Astrocyte (in vitro differentiated cells and primary cell): ENCODE measurements at regions not wholly inside any gene's neighbourhood (a gene's known extent, or its start where the extent isn't known, plus 50 kb on each side); places are given as distances from the start of the nearest gene placed in this dataset.

ENCODE experiments used
- DNase-seq: peaks from one replicate; pipeline ENCODE4 v3.0.0-alpha.2; 2010; ENCODE audit warnings: low read depth
- FAIRE-seq: peaks from 2 replicates; lab custom pipeline; 2011; peaks lifted over from hg19 to GRCh38; lab: Jason Lieb, UNC
- H2AFZ ChIP-seq: 2 replicates; pipeline ENCODE4 v1.6.0; 2012; ENCODE audit warnings: low read depth, low read length, inconsistent platforms
- H3K27ac ChIP-seq: 2 replicates; pipeline ENCODE4 v1.5.1; 2011; ENCODE audit warnings: low read depth, low read length, inconsistent platforms
- H3K27me3 ChIP-seq: 2 replicates; pipeline ENCODE4 v1.6.0; 2011; ENCODE audit warnings: low read length, inconsistent platforms; ENCODE audit not compliant: insufficient read depth
- H3K36me3 ChIP-seq: 2 replicates; pipeline ENCODE4 v1.5.1; 2011; ENCODE audit warnings: low read length, inconsistent platforms; ENCODE audit not compliant: insufficient read depth
- H3K4me1 ChIP-seq: 2 replicates; pipeline ENCODE4 v1.5.1; 2011; ENCODE audit warnings: low read length, inconsistent platforms; ENCODE audit not compliant: insufficient read depth
- H3K4me2 ChIP-seq: 2 replicates; pipeline ENCODE4 v1.6.0; 2012; ENCODE audit warnings: low read length, inconsistent platforms
- H3K4me3 ChIP-seq: 2 replicates; pipeline ENCODE4 v1.5.1; 2011; ENCODE audit warnings: low read depth, mild to moderate bottlenecking, low read length, inconsistent platforms; ENCODE audit not compliant: insufficient read depth
- H3K79me2 ChIP-seq: 2 replicates; pipeline ENCODE4 v1.6.0; 2012; ENCODE audit warnings: mild to moderate bottlenecking, low read length, inconsistent platforms; ENCODE audit not compliant: insufficient read depth
- H3K9ac ChIP-seq: 2 replicates; pipeline ENCODE4 v1.6.0; 2012; ENCODE audit warnings: mild to moderate bottlenecking, low read length, inconsistent platforms
- H3K9me3 ChIP-seq: 2 replicates; pipeline ENCODE4 v1.5.1; 2012; ENCODE audit warnings: low read depth, mild to moderate bottlenecking, low read length, inconsistent platforms; ENCODE audit not compliant: insufficient read depth
- H4K20me1 ChIP-seq: 2 replicates; pipeline ENCODE4 v1.6.0; 2012; ENCODE audit warnings: low read length, inconsistent platforms; ENCODE audit not compliant: insufficient read depth
- H3K27ac Mint-ChIP-seq: one replicate; pipeline ENCODE4 v1.8.0; 2021; ENCODE audit warnings: mild to moderate bottlenecking, mixed read lengths; ENCODE audit not compliant: unreplicated experiment
- H3K27me3 Mint-ChIP-seq: one replicate; pipeline ENCODE4 v1.8.0; 2021; ENCODE audit warnings: low read depth, mixed read lengths; ENCODE audit not compliant: unreplicated experiment
- H3K36me3 Mint-ChIP-seq: one replicate; pipeline ENCODE4 v1.8.0; 2021; ENCODE audit warnings: low read depth, mixed read lengths; ENCODE audit not compliant: unreplicated experiment
- H3K4me1 Mint-ChIP-seq: one replicate; pipeline ENCODE4 v1.8.0; 2021; ENCODE audit warnings: low read depth, mixed read lengths; ENCODE audit not compliant: unreplicated experiment
- H3K4me3 Mint-ChIP-seq: one replicate; pipeline ENCODE4 v1.8.0; 2021; ENCODE audit warnings: mild to moderate bottlenecking, moderate library complexity, mixed read lengths; ENCODE audit not compliant: unreplicated experiment
- H3K9me3 Mint-ChIP-seq: one replicate; pipeline ENCODE4 v1.8.0; 2021; ENCODE audit warnings: mild to moderate bottlenecking, mixed read lengths; ENCODE audit not compliant: unreplicated experiment
- EZH2 ChIP-seq: IDR thresholded peaks from 2 replicates; pipeline ENCODE4 v1.6.1; 2012; ENCODE audit warnings: mild to moderate bottlenecking, low read length, inconsistent platforms; ENCODE audit not compliant: insufficient read depth
- TF ChIP-seq, protein P1 (sequence below): IDR thresholded peaks from 2 replicates; pipeline ENCODE4 v1.5.1; 2011; ENCODE audit warnings: low read depth, mild to moderate bottlenecking, inconsistent platforms, low read length, moderate library complexity; ENCODE audit not compliant: insufficient read depth

DNA sequence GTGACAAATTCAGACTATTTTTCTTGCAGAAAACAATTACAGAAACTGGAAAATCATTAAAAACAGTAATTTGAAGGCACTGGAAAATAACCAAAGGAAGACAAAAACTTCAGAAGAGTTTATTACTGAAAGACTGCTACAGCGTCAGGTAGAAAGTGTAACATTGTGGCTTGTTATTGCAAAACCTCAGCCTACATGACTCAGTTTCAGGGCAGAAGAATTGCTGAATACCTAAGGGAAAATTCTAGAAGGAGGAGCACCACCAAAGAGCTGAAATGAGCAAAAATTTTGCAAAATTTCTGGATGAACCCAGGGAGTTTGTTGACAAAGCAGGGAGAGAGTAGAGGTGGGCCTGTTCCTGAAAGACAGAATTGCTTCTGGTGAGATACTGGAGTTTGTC, 219.6 kb downstream of the C3orf38 start:
- no peak overlapping the region for H3K27ac ChIP-seq
- H3K4me2 ChIP-seq, result no peak overlapping the region
- no peaks in the 10 kb centered on the region for H3K36me3 ChIP-seq
- no peaks in the 10 kb centered on the region for H3K9me3 ChIP-seq
- no peaks in the 10 kb centered on the region for H3K4me1 ChIP-seq
- no peaks in the 10 kb centered on the region for H4K20me1 ChIP-seq
- no peak for FAIRE-seq
- H3K4me3 ChIP-seq, result no peak overlapping the region
- Mint-ChIP-seq H3K4me3 (no peak overlapping the region), H3K27me3 (no peaks in the 10 kb centered on the region), H3K27ac (no peak overlapping the region), H3K36me3 (no peaks in the 10 kb centered on the region), H3K9me3 (peaks cover 5% of the 10 kb centered on the region), H3K4me1 (peaks cover 7% of the 10 kb centered on the region)
- no peak overlapping the region for H2AFZ ChIP-seq
- H3K27me3 ChIP-seq, result no peaks in the 10 kb centered on the region
- H3K9ac ChIP-seq, result no peak overlapping the region
- DNase-seq, result no peak
- TF ChIP-seq, protein P1, sequence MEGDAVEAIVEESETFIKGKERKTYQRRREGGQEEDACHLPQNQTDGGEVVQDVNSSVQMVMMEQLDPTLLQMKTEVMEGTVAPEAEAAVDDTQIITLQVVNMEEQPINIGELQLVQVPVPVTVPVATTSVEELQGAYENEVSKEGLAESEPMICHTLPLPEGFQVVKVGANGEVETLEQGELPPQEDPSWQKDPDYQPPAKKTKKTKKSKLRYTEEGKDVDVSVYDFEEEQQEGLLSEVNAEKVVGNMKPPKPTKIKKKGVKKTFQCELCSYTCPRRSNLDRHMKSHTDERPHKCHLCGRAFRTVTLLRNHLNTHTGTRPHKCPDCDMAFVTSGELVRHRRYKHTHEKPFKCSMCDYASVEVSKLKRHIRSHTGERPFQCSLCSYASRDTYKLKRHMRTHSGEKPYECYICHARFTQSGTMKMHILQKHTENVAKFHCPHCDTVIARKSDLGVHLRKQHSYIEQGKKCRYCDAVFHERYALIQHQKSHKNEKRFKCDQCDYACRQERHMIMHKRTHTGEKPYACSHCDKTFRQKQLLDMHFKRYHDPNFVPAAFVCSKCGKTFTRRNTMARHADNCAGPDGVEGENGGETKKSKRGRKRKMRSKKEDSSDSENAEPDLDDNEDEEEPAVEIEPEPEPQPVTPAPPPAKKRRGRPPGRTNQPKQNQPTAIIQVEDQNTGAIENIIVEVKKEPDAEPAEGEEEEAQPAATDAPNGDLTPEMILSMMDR, result no peak
- TF ChIP-seq EZH2, result no peak
- no peaks in the 10 kb centered on the region for H3K79me2 ChIP-seq

DNA sequence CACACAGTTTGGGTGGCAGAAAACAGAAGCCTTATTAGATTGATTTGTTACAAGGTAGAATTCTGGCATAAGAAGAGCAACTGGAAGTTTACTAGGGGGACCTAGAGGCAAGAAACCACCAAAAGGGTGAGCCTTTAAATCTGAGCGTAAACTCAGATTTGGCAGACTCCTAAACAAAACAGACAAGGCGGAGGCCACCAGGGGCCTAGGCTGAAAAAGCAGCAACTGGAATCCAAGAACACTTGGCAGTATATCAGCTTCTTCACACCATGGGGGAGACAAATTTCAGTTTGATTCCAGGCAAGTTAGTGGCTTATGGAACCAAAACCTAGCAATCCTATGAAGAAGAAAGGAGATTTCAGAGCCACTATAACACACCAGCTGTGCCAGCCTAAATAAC, 220.0 kb downstream of the C3orf38 start:
- no peaks in the 10 kb centered on the region for H3K36me3 ChIP-seq
- H3K9me3 ChIP-seq, result no peaks in the 10 kb centered on the region
- DNase-seq (no peak), FAIRE-seq (no peak)
- no peaks in the 10 kb centered on the region for H3K4me1 ChIP-seq
- no peaks in the 10 kb centered on the region for H4K20me1 ChIP-seq
- H2AFZ ChIP-seq, result no peak overlapping the region
- TF ChIP-seq, protein P1, result no peak
- TF ChIP-seq EZH2, result no peak
- no peak overlapping the region for H3K27ac Mint-ChIP-seq
- H3K4me3 Mint-ChIP-seq, result no peak overlapping the region
- H3K4me1 Mint-ChIP-seq, result peaks cover 7% of the 10 kb centered on the region
- H3K27ac ChIP-seq, result no peak overlapping the region
- H3K9me3 Mint-ChIP-seq, result peaks cover 5% of the 10 kb centered on the region
- H3K4me3 ChIP-seq, result no peak overlapping the region
- no peaks in the 10 kb centered on the region for H3K27me3 ChIP-seq
- no peak overlapping the region for H3K9ac ChIP-seq
- H3K36me3 Mint-ChIP-seq, result no peaks in the 10 kb centered on the region
- no peak overlapping the region for H3K4me2 ChIP-seq
- H3K79me2 ChIP-seq, result no peaks in the 10 kb centered on the region
- no peaks in the 10 kb centered on the region for H3K27me3 Mint-ChIP-seq

DNA sequence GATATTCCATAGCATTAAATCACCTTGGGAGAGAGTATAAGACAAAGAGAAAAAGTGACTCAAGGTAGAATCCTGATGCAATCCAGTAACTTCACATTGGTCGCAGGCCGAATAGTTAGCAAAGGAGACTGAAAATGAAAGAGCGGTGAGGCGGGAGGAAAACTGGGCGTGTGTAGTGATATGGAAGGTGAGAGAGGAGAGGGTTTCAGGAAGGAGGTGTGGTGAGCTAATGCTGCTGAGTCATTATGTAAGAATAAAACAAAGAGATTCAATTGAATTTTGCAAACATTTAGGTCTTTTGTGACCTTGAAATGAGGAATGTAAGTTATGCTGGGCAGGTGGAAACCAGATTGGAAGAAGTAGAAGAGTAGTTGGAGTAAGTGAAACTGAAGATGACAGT, 235.3 kb downstream of the C3orf38 start:
- TF ChIP-seq EZH2, result no peak
- TF ChIP-seq, protein P1, result no peak
- no peak overlapping the region for H3K27ac ChIP-seq
- H3K36me3 Mint-ChIP-seq, result no peaks in the 10 kb centered on the region
- no peak overlapping the region for H3K27ac Mint-ChIP-seq
- DNase-seq (no peak), FAIRE-seq (no peak)
- H3K9me3 ChIP-seq, result no peaks in the 10 kb centered on the region
- no peaks in the 10 kb centered on the region for H3K4me1 Mint-ChIP-seq
- H3K27me3 ChIP-seq, result no peaks in the 10 kb centered on the region
- no peaks in the 10 kb centered on the region for H4K20me1 ChIP-seq
- H3K9ac ChIP-seq, result no peak overlapping the region
- no peaks in the 10 kb centered on the region for H3K79me2 ChIP-seq
- no peaks in the 10 kb centered on the region for H3K4me1 ChIP-seq
- no peak overlapping the region for H3K4me3 Mint-ChIP-seq
- H3K27me3 Mint-ChIP-seq, result no peaks in the 10 kb centered on the region
- no peak overlapping the region for H2AFZ ChIP-seq
- no peak overlapping the region for H3K4me3 ChIP-seq
- H3K9me3 Mint-ChIP-seq, result no peaks in the 10 kb centered on the region
- H3K4me2 ChIP-seq, result no peak overlapping the region
- no peaks in the 10 kb centered on the region for H3K36me3 ChIP-seq
